HepG2 (cell line): ENCODE measurements at regions not wholly inside any gene's neighbourhood (a gene's known extent, or its start where the extent isn't known, plus 50 kb on each side); places are given as distances from the start of the nearest gene placed in this dataset.

Experiments
- ATAC-seq: fragments of 200-7000 bp; cut with Tn5 transposase; 3 replicates; pipeline ENCODE4 v1.9.1; 2020; ENCODE audit warnings: mild to moderate bottlenecking, moderate library complexity
- BruUV-seq: library from RNA; stranded (reverse); fragments of 400-500 nt; replicated peaks from 2 replicates; lab custom pipeline; 2021; lab: Mats Ljungman, UMichigan
- CTCF ChIA-PET: fragments of 300-600 bp; formaldehyde crosslinking; extraction: SDS; loops from one replicate; lab custom pipeline; 2021; ENCODE audit warnings: low total read pairs, inconsistent platforms, low intra/inter-chr PET ratio; lab: Yijun Ruan, JAX
- POLR2A ChIA-PET: fragments of 350-600 bp; sonication (Branson Sonifier 250); formaldehyde crosslinking; loops from one replicate; lab custom pipeline; 2020; ENCODE audit warnings: antibody characterized with exemption, inconsistent platforms; lab: Yijun Ruan, JAX
- DNase-seq: peaks from one replicate; pipeline ENCODE4 v3.0.0-alpha.2; 2015; ENCODE audit warnings: low spot score
- FAIRE-seq: peaks from 3 replicates; lab custom pipeline; 2011; peaks lifted over from hg19 to GRCh38; lab: Jason Lieb, UNC
- H2AFZ ChIP-seq: one replicate; pipeline ENCODE4 v1.6.1; 2011; ENCODE audit warnings: low read length, inconsistent platforms
- H3K27ac ChIP-seq: fragments of 300-600 bp; 3 replicates; pipeline ENCODE4 v1.8.0; 2011; ENCODE audit warnings: mixed run types, mild to moderate bottlenecking, mixed read lengths, low read length, inconsistent platforms; ENCODE audit not compliant: insufficient read depth; ENCODE audit errors: extremely low read length
- H3K27me3 ChIP-seq, 2 experiments: fragments of 200-600 bp in 1 of 2; 2 replicates in 1 of 2; 3 replicates in 1 of 2; pipeline versions ENCODE4 v1.6.0 to v1.8.0; 2011; ENCODE audit warnings: low read length in 2 of 2, mild to moderate bottlenecking in 2 of 2, moderate library complexity in 2 of 2, inconsistent platforms in 1 of 2; ENCODE audit not compliant: insufficient read depth in 2 of 2, control insufficient read depth in 1 of 2
- H3K36me3 ChIP-seq, 2 experiments: fragments of 200-600 bp in 1 of 2; replicated peaks in 1 of 2; 2 replicates in 1 of 2; 3 replicates in 1 of 2; pipeline versions ENCODE4 v1.5.1 to v1.8.0; 2011; ENCODE audit warnings: low read length in 2 of 2, inconsistent platforms in 1 of 2; ENCODE audit not compliant: insufficient read depth in 2 of 2, control insufficient read depth in 1 of 2
- H3K4me1 ChIP-seq: 2 replicates; pipeline ENCODE4 v1.5.1; 2012; ENCODE audit warnings: low read length, inconsistent platforms; ENCODE audit not compliant: insufficient read depth
- H3K4me2 ChIP-seq: 2 replicates; pipeline ENCODE4 v1.6.0; 2011; ENCODE audit warnings: low read depth, low read length, inconsistent platforms
- H3K4me3 ChIP-seq, 3 experiments: fragments of 200-600 bp in 1 of 3; sonication (generic), shearing (Covaris generic) in 1 of 3; replicated peaks in 1 of 3; 2 replicates each; pipeline ENCODE4 v1.5.1; 2011 to 2016; ENCODE audit warnings: low read length in 3 of 3, inconsistent platforms in 2 of 3, low read depth in 2 of 3, mild to moderate bottlenecking in 2 of 3, control low read depth in 1 of 3, mixed read lengths in 1 of 3; ENCODE audit not compliant: insufficient read depth in 1 of 3
- H3K79me2 ChIP-seq: one replicate; pipeline ENCODE4 v1.6.1; 2011; ENCODE audit warnings: low read length, inconsistent platforms; ENCODE audit not compliant: insufficient read depth
- H3K9ac ChIP-seq: 2 replicates; pipeline ENCODE4 v1.6.0; 2011; ENCODE audit warnings: mild to moderate bottlenecking, low read depth, low read length, inconsistent platforms; ENCODE audit not compliant: insufficient read depth
- H3K9me3 ChIP-seq: 2 replicates; pipeline ENCODE4 v1.5.1; 2012; ENCODE audit warnings: mild to moderate bottlenecking, low read length
- H4K20me1 ChIP-seq: 2 replicates; pipeline ENCODE4 v1.6.0; 2011; ENCODE audit warnings: inconsistent platforms, mild to moderate bottlenecking, low read length, moderate library complexity; ENCODE audit not compliant: insufficient read depth
- FOSL2 ChIP-seq: sonication (generic); formaldehyde crosslinking; IDR thresholded peaks from 2 replicates; pipeline ENCODE4 v1.4.0; 2020; ENCODE audit warnings: missing genetic modification reagents
- GLI4 ChIP-seq: sonication (generic); formaldehyde crosslinking; IDR thresholded peaks from 2 replicates; pipeline ENCODE4 v1.5.1; 2020; ENCODE audit warnings: missing genetic modification reagents, mild to moderate bottlenecking, moderate library complexity, borderline replicate concordance
- NAIF1 ChIP-seq: sonication (generic); formaldehyde crosslinking; IDR thresholded peaks from 2 replicates; pipeline ENCODE4 v1.5.0; 2020; ENCODE audit warnings: mild to moderate bottlenecking, missing genetic modification reagents, borderline replicate concordance
- NCOA2 ChIP-seq: sonication (generic); formaldehyde crosslinking; IDR thresholded peaks from 2 replicates; pipeline ENCODE4 v1.8.0; 2022; ENCODE audit warnings: inconsistent platforms
- NFKB2 ChIP-seq: sonication (generic); formaldehyde crosslinking; IDR thresholded peaks from 2 replicates; pipeline ENCODE4 v1.4.0; 2020; ENCODE audit warnings: missing genetic modification reagents, borderline replicate concordance
- NFYC ChIP-seq: IDR thresholded peaks from 2 replicates; pipeline ENCODE4 v1.6.1; 2016; ENCODE audit warnings: missing genetic modification reagents, missing compliant biosample characterization
- RXRB ChIP-seq: IDR thresholded peaks from 2 replicates; pipeline ENCODE4 v1.6.1; 2016; ENCODE audit warnings: borderline replicate concordance, missing genetic modification reagents, missing compliant biosample characterization
- SIX4 ChIP-seq: sonication (generic); formaldehyde crosslinking; IDR thresholded peaks from 2 replicates; pipeline ENCODE4 v1.4.0; 2020; ENCODE audit warnings: missing genetic modification reagents
- SP1 ChIP-seq, 2 experiments: fragments of 450-650 bp in 1 of 2; sonication (generic) in 1 of 2; formaldehyde crosslinking in 1 of 2; IDR thresholded peaks; 2 replicates each; pipeline versions ENCODE4 v1.4.0 to v1.6.1; 2016 to 2020; ENCODE audit warnings: missing genetic modification reagents in 1 of 2
- XBP1 ChIP-seq: sonication (generic); formaldehyde crosslinking; IDR thresholded peaks from 2 replicates; pipeline ENCODE4 v1.5.0; 2020; ENCODE audit warnings: missing genetic modification reagents
- ZNF44 ChIP-seq: sonication (generic); formaldehyde crosslinking; IDR thresholded peaks from 2 replicates; pipeline ENCODE4 v1.5.1; 2020; ENCODE audit warnings: mild to moderate bottlenecking, missing genetic modification reagents
- WGBS: methylation state at CpG from one replicate; pipeline ENCODE4 v1.1.6; 2017; ENCODE audit warnings: low lambda C conversion rate; 5-methylcytosine and 5-hydroxymethylcytosine counted together
- in situ Hi-C: cut with HindIII; loops from 2 replicates; pipeline ENCODE4 v1.10.0; 2017; ENCODE audit warnings: low pct_unique_long_range_greater_than_20kb; ENCODE audit not compliant: extremely low pct_ligation_motif_present
- intact Hi-C: fragments of 100-400 bp; cut with micrococcal nuclease; formaldehyde crosslinking; loops from one replicate; pipeline ENCODE4 v1.10.0; 2022; ENCODE audit not compliant: unreplicated experiment

- POLR2A ChIA-PET, result no interaction called here
- H3K79me2 ChIP-seq, result no peaks in the 10 kb centered on the region
- peaks cover 0 to 2% of the 10 kb centered on the region in 2 experiments; a peak in 2 of 5 replicates for H3K27me3 ChIP-seq
- TF ChIP-seq NFKB2 (no peak), NFYC (no peak), GLI4 (no peak), NCOA2 (CRISPR knock-in tag) (no peak), NAIF1 (no peak), ZNF44 (CRISPR knock-in tag) (no peak), SIX4 (CRISPR knock-in tag) (no peak)
- no peak for ATAC-seq
- no peaks in the 10 kb centered on the region for H3K9me3 ChIP-seq
- BruUV-seq, result no TSS peak
- WGBS, result 6% methylated on average over 1 of the region's 1 CpG
- H3K9ac ChIP-seq, result no peak overlapping the region
- no peak for FAIRE-seq
- no peaks in the 10 kb centered on the region for H3K36me3 ChIP-seq
- CTCF ChIA-PET, result no interaction called here
- in situ Hi-C loops (no loop called here), intact Hi-C loops (no loop called here)
- no peaks in the 10 kb centered on the region for H4K20me1 ChIP-seq
- no peaks in the 10 kb centered on the region for H3K4me1 ChIP-seq
- no peak overlapping the region for H3K4me3 ChIP-seq
- no peak overlapping the region for H3K4me2 ChIP-seq
- no peak overlapping the region for H3K27ac ChIP-seq
- no peak overlapping the region for H2AFZ ChIP-seq
- DNase-seq, result no peak
Measured at GRCh38 chr1:37092937-37093336, 58.6 kb upstream of the GRIK3 start.

GRCh38 chr1:37094302-37094701 lies 60.0 kb upstream of the GRIK3 start:
- no peaks in the 10 kb centered on the region for H3K9me3 ChIP-seq
- in situ Hi-C loops (no loop called here), intact Hi-C loops (no loop called here)
- no peaks in the 10 kb centered on the region for H4K20me1 ChIP-seq
- no peaks in the 10 kb centered on the region for H3K36me3 ChIP-seq
- ChIA-PET POLR2A (no interaction called here), CTCF (no interaction called here)
- no TSS peak for BruUV-seq
- DNase-seq, result no peak
- H3K4me2 ChIP-seq, result no peak overlapping the region
- TF ChIP-seq XBP1 (no peak), SP1 (IDR thresholded peaks at IDR 0.05) (no peak), SP1 (CRISPR knock-in tag; IDR thresholded peaks at IDR 0.05) (no peak), FOSL2 (CRISPR knock-in tag) (no peak), RXRB (CRISPR knock-in tag) (no peak)
- peaks cover 0 to 2% of the 10 kb centered on the region in 2 experiments; a peak in 1 of 5 replicates for H3K27me3 ChIP-seq
- FAIRE-seq, result no peak
- H3K4me1 ChIP-seq, result no peaks in the 10 kb centered on the region
- no peak overlapping the region for H2AFZ ChIP-seq
- no peak overlapping the region for H3K9ac ChIP-seq
- H3K27ac ChIP-seq, result no peak overlapping the region
- H3K79me2 ChIP-seq, result no peaks in the 10 kb centered on the region
- ATAC-seq, result no peak
- 0% methylated on average over 4 of the region's 6 CpGs for WGBS
- no peak overlapping the region for H3K4me3 ChIP-seq
